ENCODE measurements at regions not wholly inside any gene's neighbourhood (a gene's known extent, or its start where the extent isn't known, plus 50 kb on each side); places are given as distances from the start of the nearest gene placed in this dataset.
"Not testable (repeated sequence)": the region's sequence is repeated elsewhere in the genome, so short reads cannot be mapped to it uniquely, and the experiment has no call there.

DNA sequence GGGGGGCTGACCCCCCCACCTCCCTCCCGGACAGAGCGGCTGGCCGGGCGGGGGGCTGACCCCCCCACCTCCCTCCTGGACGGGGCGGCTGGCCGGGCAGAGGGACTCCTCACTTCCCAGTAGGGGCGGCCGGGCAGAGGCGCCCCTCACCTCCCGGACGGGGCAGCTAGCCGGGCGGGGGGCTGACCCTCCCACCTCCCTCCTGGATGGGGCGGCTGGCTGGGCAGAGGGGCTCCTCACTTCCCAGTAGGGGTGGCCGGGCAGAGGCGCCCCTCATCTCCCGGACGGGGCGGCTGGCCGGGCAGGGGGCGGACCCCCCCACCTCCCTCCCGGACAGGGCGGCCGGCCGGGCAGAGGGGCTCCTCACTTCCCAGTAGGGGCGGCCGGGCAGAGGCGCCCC, 234.3 kb upstream of the VCX start:
- not testable (repeated sequence) for H3K9me2 ChIP-seq (ENCODE audit: insufficient read depth, low read length); H3K9me3 ChIP-seq (ENCODE audit: low read length); H3F3A ChIP-seq (ENCODE audit: insufficient read depth, low read length, poor library complexity, severe bottlenecking); H3K4me2 ChIP-seq (ENCODE audit: low read length); H3K9ac ChIP-seq (ENCODE audit: low read length); H3K79me2 ChIP-seq (replicated peaks; ENCODE audit: insufficient read depth, low read length); H2AFZ ChIP-seq (ENCODE audit: low read depth, low read length); H4K20me1 ChIP-seq (ENCODE audit: insufficient read depth); H3K27me3 ChIP-seq (ENCODE audit: insufficient read depth, low read depth, low read length); H3K27ac ChIP-seq (ENCODE audit: low read length); H3K4me3 ChIP-seq (ENCODE audit: low read length); H3K36me3 ChIP-seq (ENCODE audit: insufficient read depth, low read length)

DNA sequence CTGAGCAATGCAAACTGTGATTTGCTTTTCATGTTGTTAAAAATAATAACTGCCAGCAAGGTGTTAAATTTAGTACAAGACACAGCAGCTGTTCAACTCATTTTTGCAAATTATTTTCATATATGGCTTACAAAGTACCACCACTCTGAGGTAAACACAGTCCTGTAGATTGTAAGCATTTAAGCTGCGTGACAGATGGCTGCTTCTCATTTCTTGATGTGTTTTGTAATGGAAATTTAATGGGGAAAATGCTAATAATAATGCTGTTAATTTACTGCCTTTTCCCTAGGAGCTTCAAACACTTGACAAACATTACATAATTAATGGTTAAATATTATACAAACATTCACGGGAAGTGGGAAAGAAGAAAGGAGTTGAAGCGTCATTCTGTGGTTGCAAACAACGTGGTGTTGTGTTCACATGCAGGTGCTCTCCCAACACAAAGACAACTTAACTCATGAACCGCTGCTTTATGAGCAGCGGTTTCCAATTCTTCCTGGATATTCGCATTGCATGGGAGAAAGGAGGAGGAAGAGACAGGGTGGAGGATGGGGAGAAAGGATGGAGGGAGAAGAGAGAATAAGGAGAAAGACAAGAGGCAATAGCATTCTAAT, 236.8 kb upstream of the VCX start:
- H2AFZ ChIP-seq (ENCODE audit: low read depth, low read length) = no peak overlapping the region
- H3K9me3 ChIP-seq (ENCODE audit: low read length) = no peaks in the 10 kb centered on the region
- no peak for TF ChIP-seq TAF1 (IDR thresholded peaks at IDR 0.05; ENCODE audit: low read depth)
- no peak for TF ChIP-seq EZH2 (IDR thresholded peaks at IDR 0.05; ENCODE audit: borderline replicate concordance, insufficient read depth, low read length, poor library complexity, severe bottlenecking)
- TF ChIP-seq, protein P1, sequence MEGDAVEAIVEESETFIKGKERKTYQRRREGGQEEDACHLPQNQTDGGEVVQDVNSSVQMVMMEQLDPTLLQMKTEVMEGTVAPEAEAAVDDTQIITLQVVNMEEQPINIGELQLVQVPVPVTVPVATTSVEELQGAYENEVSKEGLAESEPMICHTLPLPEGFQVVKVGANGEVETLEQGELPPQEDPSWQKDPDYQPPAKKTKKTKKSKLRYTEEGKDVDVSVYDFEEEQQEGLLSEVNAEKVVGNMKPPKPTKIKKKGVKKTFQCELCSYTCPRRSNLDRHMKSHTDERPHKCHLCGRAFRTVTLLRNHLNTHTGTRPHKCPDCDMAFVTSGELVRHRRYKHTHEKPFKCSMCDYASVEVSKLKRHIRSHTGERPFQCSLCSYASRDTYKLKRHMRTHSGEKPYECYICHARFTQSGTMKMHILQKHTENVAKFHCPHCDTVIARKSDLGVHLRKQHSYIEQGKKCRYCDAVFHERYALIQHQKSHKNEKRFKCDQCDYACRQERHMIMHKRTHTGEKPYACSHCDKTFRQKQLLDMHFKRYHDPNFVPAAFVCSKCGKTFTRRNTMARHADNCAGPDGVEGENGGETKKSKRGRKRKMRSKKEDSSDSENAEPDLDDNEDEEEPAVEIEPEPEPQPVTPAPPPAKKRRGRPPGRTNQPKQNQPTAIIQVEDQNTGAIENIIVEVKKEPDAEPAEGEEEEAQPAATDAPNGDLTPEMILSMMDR (IDR thresholded peaks at IDR 0.05; ENCODE audit: poor library complexity, severe bottlenecking) = no peak
- TF ChIP-seq MXI1 (conservative IDR thresholded peaks at IDR 0.05; ENCODE audit: poor library complexity, severe bottlenecking) = no peak
- TF ChIP-seq, protein P2, sequence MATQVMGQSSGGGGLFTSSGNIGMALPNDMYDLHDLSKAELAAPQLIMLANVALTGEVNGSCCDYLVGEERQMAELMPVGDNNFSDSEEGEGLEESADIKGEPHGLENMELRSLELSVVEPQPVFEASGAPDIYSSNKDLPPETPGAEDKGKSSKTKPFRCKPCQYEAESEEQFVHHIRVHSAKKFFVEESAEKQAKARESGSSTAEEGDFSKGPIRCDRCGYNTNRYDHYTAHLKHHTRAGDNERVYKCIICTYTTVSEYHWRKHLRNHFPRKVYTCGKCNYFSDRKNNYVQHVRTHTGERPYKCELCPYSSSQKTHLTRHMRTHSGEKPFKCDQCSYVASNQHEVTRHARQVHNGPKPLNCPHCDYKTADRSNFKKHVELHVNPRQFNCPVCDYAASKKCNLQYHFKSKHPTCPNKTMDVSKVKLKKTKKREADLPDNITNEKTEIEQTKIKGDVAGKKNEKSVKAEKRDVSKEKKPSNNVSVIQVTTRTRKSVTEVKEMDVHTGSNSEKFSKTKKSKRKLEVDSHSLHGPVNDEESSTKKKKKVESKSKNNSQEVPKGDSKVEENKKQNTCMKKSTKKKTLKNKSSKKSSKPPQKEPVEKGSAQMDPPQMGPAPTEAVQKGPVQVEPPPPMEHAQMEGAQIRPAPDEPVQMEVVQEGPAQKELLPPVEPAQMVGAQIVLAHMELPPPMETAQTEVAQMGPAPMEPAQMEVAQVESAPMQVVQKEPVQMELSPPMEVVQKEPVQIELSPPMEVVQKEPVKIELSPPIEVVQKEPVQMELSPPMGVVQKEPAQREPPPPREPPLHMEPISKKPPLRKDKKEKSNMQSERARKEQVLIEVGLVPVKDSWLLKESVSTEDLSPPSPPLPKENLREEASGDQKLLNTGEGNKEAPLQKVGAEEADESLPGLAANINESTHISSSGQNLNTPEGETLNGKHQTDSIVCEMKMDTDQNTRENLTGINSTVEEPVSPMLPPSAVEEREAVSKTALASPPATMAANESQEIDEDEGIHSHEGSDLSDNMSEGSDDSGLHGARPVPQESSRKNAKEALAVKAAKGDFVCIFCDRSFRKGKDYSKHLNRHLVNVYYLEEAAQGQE (IDR thresholded peaks at IDR 0.05; ENCODE audit: borderline replicate concordance) = no peak
- TF ChIP-seq SMC3 (conservative IDR thresholded peaks at IDR 0.05; ENCODE audit: poor library complexity) = no peak
- H3K9ac ChIP-seq (ENCODE audit: low read length) = no peak overlapping the region
- H3K27ac ChIP-seq (ENCODE audit: low read length) = no peak overlapping the region
- H3K9me2 ChIP-seq (ENCODE audit: insufficient read depth, low read length) = no peaks in the 10 kb centered on the region
- H3F3A ChIP-seq (ENCODE audit: insufficient read depth, low read length, poor library complexity, severe bottlenecking) = no peaks in the 10 kb centered on the region
- no peaks in the 10 kb centered on the region for H3K79me2 ChIP-seq (replicated peaks; ENCODE audit: insufficient read depth, low read length)
- no peak overlapping the region for H3K4me2 ChIP-seq (ENCODE audit: low read length)
- no peaks in the 10 kb centered on the region for H3K27me3 ChIP-seq (ENCODE audit: insufficient read depth, low read depth, low read length)
- no peak overlapping the region for H3K4me3 ChIP-seq (ENCODE audit: low read length)
- no peaks in the 10 kb centered on the region for H3K36me3 ChIP-seq (ENCODE audit: insufficient read depth, low read length)
- H4K20me1 ChIP-seq (ENCODE audit: insufficient read depth) = no peaks in the 10 kb centered on the region

DNA sequence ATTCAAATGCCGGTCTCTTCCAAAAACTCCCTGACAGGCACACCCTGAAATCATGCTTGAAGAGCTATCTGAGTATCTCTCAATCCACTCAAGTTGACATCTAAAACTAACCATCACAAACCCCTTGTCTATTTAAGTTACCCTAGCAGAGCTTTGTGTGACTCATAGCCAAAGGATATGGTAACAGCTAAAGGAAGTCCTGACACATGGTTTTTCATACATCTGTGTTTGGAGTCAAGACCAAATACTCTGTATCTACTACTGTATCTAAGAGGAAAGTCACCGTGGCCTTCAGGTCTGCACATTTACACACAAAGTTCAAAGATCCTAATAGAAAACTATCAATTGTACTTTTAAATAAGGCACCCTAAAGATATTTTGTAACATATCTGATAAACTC, 239.6 kb upstream of the VCX start:
- Histone ChIP-seq H3K27me3 (ENCODE audit: insufficient read depth, low read depth, low read length) (no peaks in the 10 kb centered on the region), H3K9ac (ENCODE audit: low read length) (no peak overlapping the region), H3K4me3 (ENCODE audit: low read length) (no peak overlapping the region), H3K27ac (ENCODE audit: low read length) (no peak overlapping the region), H2AFZ (ENCODE audit: low read depth, low read length) (no peak overlapping the region), H3K9me2 (ENCODE audit: insufficient read depth, low read length) (no peaks in the 10 kb centered on the region), H4K20me1 (ENCODE audit: insufficient read depth) (no peaks in the 10 kb centered on the region), H3K79me2 (replicated peaks; ENCODE audit: insufficient read depth, low read length) (no peaks in the 10 kb centered on the region), H3F3A (ENCODE audit: insufficient read depth, low read length, poor library complexity, severe bottlenecking) (no peaks in the 10 kb centered on the region), H3K9me3 (ENCODE audit: low read length) (no peaks in the 10 kb centered on the region), H3K4me2 (ENCODE audit: low read length) (no peak overlapping the region), H3K36me3 (ENCODE audit: insufficient read depth, low read length) (no peaks in the 10 kb centered on the region)
- TF ChIP-seq, protein P1 (IDR thresholded peaks at IDR 0.05; ENCODE audit: poor library complexity, severe bottlenecking) = no peak
- TF ChIP-seq MXI1 (conservative IDR thresholded peaks at IDR 0.05; ENCODE audit: poor library complexity, severe bottlenecking) (no peak), TAF1 (IDR thresholded peaks at IDR 0.05; ENCODE audit: low read depth) (no peak), EP300 (conservative IDR thresholded peaks at IDR 0.05; ENCODE audit: poor library complexity, severe bottlenecking) (no peak), EZH2 (IDR thresholded peaks at IDR 0.05; ENCODE audit: borderline replicate concordance, insufficient read depth, low read length, poor library complexity, severe bottlenecking) (no peak), SMC3 (conservative IDR thresholded peaks at IDR 0.05; ENCODE audit: poor library complexity) (no peak), POLR2AphosphoS5 (IDR thresholded peaks at IDR 0.05) (no peak), RAD21 (conservative IDR thresholded peaks at IDR 0.05) (no peak)
- TF ChIP-seq, protein P2 (IDR thresholded peaks at IDR 0.05; ENCODE audit: borderline replicate concordance) = no peak

Data from neural cell (in vitro differentiated cells).